Left ventricle myocardium inferior (tissue), 1 donor: ENCODE measurements at regions not wholly inside any gene's neighbourhood (a gene's known extent, or its start where the extent isn't known, plus 50 kb on each side); places are given as distances from the start of the nearest gene placed in this dataset.

Experiments used
- DNase-seq: peaks from one replicate; pipeline ENCODE4 v3.0.0-alpha.2; 2020
- H3K27ac ChIP-seq: fragments of 200-600 bp; replicated peaks from 2 replicates; pipeline ENCODE4 v1.8.0; 2021
- H3K27me3 ChIP-seq: fragments of 200-600 bp; 2 replicates; pipeline ENCODE4 v1.8.0; 2021; ENCODE audit warnings: low read depth
- H3K36me3 ChIP-seq: fragments of 200-600 bp; 2 replicates; pipeline ENCODE4 v1.8.0; 2021
- H3K4me1 ChIP-seq: fragments of 200-600 bp; 2 replicates; pipeline ENCODE4 v1.8.0; 2021
- H3K4me3 ChIP-seq: fragments of 200-600 bp; 2 replicates; pipeline ENCODE4 v1.8.0; 2021; ENCODE audit warnings: mild to moderate bottlenecking, moderate library complexity
- H3K9me3 ChIP-seq: fragments of 200-600 bp; replicated peaks from 2 replicates; pipeline ENCODE4 v1.8.0; 2021
- intact Hi-C: fragments of 100-400 bp; cut with micrococcal nuclease; formaldehyde crosslinking; loops from one replicate; pipeline ENCODE4 v1.11.0; 2022
- TF ChIP-seq, protein P1 (sequence below): fragments of 200-600 bp; IDR thresholded peaks from 2 replicates; pipeline ENCODE4 v1.8.0; 2021; ENCODE audit warnings: antibody characterized with exemption, mild to moderate bottlenecking, borderline replicate concordance
- donor health status: DM: no; HTN: yes; CAD: no; lungs with severe emphysema.

DNA sequence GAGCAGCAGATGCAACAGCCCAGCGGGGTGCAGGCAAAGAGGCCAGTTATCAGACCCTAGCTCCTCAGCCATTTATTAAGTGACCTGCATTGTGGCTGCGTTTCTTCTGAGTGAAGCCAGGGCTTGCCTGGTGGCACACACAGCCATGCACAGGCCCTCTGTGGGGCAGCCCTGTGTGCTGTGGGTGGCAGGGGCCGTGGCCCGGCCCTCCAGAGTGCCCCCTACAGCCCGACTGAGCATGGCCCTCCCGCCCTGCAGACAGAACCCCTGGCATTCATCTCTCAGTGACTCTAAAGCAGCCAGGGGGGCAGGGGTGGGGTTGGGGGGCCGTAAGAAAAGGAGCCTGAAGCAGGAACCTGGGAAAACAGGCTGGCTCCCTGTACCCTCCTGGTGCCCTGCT, 226.0 kb upstream of the PWP1 start:
- TF ChIP-seq, protein P1, sequence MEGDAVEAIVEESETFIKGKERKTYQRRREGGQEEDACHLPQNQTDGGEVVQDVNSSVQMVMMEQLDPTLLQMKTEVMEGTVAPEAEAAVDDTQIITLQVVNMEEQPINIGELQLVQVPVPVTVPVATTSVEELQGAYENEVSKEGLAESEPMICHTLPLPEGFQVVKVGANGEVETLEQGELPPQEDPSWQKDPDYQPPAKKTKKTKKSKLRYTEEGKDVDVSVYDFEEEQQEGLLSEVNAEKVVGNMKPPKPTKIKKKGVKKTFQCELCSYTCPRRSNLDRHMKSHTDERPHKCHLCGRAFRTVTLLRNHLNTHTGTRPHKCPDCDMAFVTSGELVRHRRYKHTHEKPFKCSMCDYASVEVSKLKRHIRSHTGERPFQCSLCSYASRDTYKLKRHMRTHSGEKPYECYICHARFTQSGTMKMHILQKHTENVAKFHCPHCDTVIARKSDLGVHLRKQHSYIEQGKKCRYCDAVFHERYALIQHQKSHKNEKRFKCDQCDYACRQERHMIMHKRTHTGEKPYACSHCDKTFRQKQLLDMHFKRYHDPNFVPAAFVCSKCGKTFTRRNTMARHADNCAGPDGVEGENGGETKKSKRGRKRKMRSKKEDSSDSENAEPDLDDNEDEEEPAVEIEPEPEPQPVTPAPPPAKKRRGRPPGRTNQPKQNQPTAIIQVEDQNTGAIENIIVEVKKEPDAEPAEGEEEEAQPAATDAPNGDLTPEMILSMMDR = no peak
- intact Hi-C loops = no loop called here

GRCh38 chr12:107461222-107461975, 224.2 kb upstream of the PWP1 start:
- Histone ChIP-seq H3K27me3 (no peaks in the 10 kb centered on the region), H3K27ac (no peak overlapping the region), H3K4me3 (no peak overlapping the region), H3K36me3 (no peaks in the 10 kb centered on the region), H3K9me3 (no peaks in the 10 kb centered on the region), H3K4me1 (peaks cover 5% of the 10 kb centered on the region)
- intact Hi-C loops = no loop called here
- no peak for DNase-seq
- TF ChIP-seq, protein P1 = no peak

More for the DNA sequence above, 226.0 kb upstream of the PWP1 start:
- no peaks in the 10 kb centered on the region for H3K27me3 ChIP-seq
- DNase-seq = no peak
- H3K4me3 ChIP-seq = no peak overlapping the region
- H3K9me3 ChIP-seq = no peaks in the 10 kb centered on the region
- no peak overlapping the region for H3K27ac ChIP-seq
- H3K36me3 ChIP-seq = no peaks in the 10 kb centered on the region
- H3K4me1 ChIP-seq = peaks cover 5% of the 10 kb centered on the region

GRCh38 chr12:107462428-107463332, 222.9 kb upstream of the PWP1 start:
- DNase-seq = no peak
- Histone ChIP-seq H3K27ac (no peak overlapping the region), H3K4me1 (peaks cover 5% of the 10 kb centered on the region), H3K36me3 (no peaks in the 10 kb centered on the region), H3K4me3 (no peak overlapping the region), H3K9me3 (no peaks in the 10 kb centered on the region), H3K27me3 (no peaks in the 10 kb centered on the region)
- intact Hi-C loops = no loop called here
- TF ChIP-seq, protein P1 = no peak

DNA sequence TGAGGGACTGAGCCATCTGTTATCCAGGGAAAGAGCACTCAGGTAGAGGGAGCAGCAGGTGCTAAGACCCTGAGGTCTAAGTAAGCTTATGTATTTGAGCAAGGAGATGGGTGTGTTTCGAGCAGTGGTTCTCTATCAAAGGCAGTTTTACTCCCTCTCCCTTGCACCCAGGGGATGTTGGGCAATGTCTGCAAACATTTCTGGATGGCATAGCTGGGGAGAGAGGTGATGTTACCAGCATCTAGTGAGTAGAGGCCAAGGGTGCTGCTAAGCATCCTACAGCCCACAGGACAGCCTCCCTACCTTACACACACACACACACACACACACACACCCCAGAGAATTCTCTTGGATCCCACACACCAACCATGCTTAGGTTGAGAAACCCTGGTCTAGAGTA, 221.0 kb upstream of the PWP1 start:
- Histone ChIP-seq H3K4me3 (no peak overlapping the region), H3K9me3 (no peaks in the 10 kb centered on the region), H3K27ac (no peak overlapping the region), H3K4me1 (peaks cover 9% of the 10 kb centered on the region), H3K36me3 (no peaks in the 10 kb centered on the region), H3K27me3 (no peaks in the 10 kb centered on the region)
- intact Hi-C loops = no loop called here
- DNase-seq = no peak
- TF ChIP-seq, protein P1 = no peak

- H3K36me3 ChIP-seq = no peaks in the 10 kb centered on the region
- peaks cover 9% of the 10 kb centered on the region for H3K4me1 ChIP-seq
- TF ChIP-seq, protein P1 = no peak
- H3K4me3 ChIP-seq = no peak overlapping the region
- H3K27me3 ChIP-seq = no peaks in the 10 kb centered on the region
- intact Hi-C loops = no loop called here
- H3K9me3 ChIP-seq = no peaks in the 10 kb centered on the region
- H3K27ac ChIP-seq = no peak overlapping the region
- no peak for DNase-seq
Observed at GRCh38 chr12:107465625-107466024, 220.0 kb upstream of the PWP1 start.
